Hematopoietic multipotent progenitor cell treated with erythropoietin and hydrocortisone succinate and interleukin-3 and kit ligand, for 4 days (in vitro differentiated cells): ENCODE measurements at regions not wholly inside any gene's neighbourhood (a gene's known extent, or its start where the extent isn't known, plus 50 kb on each side); places are given as distances from the start of the nearest gene placed in this dataset.

Experiments
- DNase-seq: peaks from one replicate; pipeline ENCODE4 v3.0.0-alpha.2; 2015

DNA sequence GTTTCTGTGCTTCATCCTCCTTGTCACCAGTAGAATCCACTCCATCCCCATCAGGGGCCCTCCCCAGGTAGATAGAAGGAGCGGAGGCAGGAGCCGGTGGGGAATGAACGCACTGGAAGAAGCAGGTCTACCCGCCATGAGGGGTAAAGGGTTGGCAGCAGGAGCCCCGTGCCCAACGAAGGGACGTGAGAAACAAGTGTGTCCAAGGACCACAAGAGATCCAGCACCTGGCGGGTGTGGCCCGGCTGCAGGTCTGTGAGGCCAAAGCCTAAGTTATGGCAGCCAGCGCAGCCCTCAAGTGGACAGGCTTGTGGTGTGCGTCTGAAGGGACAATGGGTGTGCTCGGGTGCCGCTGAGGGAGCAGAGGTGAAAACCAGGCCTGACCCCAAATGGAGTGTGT is 94.3 kb downstream of the IRX2 start:
- no peak for DNase-seq

GRCh38 chr5:2656206-2656605 is 95.3 kb downstream of the IRX2 start:
- no peak for DNase-seq

GRCh38 chr5:2653991-2654390 is 97.5 kb downstream of the IRX2 start:
- no peak for DNase-seq

GRCh38 chr5:2651116-2651515 is 100.4 kb downstream of the IRX2 start:
- DNase-seq: no peak

- DNase-seq: no peak
Observed at GRCh38 chr5:2642684-2643345, 108.7 kb downstream of the IRX2 start.

- no peak for DNase-seq
Observed at GRCh38 chr5:2640717-2641116, 110.8 kb downstream of the IRX2 start.

GRCh38 chr5:2639425-2639824 is 112.1 kb downstream of the IRX2 start:
- DNase-seq: no peak

DNA sequence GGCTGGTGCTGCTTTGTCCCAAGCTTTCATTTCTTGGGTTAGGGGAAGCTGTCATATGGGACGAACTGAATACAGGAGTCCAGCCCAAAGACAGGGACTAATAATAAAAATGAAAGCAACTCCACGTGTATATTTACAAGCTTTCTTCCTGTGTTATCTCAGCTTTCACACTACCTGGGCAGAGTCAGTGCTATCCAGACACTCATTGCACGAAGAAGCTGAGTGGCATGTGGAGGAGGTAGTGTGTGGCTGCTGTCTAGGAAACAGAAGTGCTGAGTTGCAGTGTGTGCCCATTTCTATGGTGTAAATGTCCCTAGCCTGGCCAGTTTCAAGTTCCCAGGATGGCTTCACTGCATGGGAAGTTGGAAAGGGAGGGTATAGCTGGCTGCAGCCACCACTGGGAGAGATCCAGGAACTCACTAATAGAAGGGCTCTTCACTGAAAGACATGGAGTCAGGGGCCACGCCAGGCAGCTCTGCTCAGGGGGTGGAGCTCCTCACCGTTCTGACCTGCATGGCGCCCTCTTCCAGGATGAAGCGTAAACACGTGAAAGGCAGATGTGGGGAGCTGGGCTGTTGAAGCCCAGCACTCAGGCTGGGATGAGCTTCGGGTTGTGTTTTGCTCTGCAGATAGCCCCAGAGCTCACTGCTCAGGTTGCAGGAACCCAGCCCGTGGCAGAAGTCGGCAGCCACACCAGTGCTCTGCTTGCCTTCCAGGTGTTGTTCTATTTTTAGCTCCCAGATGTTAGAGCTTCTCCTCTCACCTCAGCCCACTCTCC is 116.9 kb downstream of the IRX2 start:
- DNase-seq: no peak

DNA sequence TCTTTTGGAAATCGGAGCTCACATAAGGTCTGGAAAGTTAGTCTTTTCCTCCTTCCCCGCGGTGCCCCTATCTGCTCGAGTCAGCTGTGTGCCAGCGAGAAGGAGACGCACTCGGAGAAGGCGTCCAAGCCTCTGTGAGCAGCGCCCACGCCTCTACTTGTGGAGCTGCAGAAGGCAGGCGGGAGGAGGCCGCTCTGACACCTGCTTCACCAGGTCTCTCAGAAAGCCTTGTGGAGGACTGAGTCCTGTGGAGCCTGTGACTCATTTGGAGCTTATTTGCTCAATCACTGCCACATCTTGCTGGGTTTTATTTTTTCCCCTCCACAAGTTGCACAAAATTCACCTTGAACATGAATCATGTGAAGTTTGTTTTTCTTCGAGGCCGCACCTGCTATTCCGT is 117.5 kb downstream of the IRX2 start:
- DNase-seq: no peak

- DNase-seq: no peak
Observed at GRCh38 chr5:2631758-2632157, 119.7 kb downstream of the IRX2 start.

DNA sequence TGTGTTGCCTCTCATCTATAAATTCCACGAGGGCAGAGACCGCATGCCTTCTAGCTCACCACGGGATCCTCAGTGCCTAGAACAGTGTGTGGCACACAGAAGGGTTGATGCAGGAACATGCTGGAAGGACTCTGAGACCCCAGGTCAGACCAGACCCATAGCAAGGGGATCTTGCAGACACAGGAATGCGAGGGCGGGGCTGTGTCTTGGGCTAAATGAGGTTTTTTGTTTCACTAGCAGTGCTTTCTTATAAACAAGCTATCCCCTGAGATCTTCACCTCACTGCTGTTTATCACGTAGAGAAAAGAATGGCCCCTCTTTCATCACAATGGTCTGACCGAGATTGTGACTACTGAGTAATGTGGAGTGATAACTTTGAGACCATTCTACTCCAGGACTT is 122.4 kb downstream of the IRX2 start:
- DNase-seq: no peak

- no peak for DNase-seq
Observed at GRCh38 chr5:2627867-2628266, 123.6 kb downstream of the IRX2 start.

DNA sequence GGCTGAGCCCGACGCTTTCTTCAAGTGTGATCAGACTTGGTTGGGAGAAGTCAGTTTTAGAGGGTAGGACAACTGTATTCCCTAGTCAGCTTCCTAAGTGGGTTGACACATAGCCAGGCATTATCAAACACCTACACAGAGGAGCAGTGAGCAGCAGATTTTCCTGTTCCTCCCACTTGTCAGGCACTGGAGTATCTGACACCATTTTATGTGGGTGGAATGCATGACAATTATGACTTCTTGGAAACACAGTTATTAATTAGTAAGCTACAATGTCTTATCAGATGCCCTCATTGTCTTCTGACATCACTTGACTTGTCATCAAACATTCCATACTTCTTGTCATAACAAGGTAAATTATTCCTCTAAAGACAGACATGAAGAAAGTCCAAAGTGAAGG is 124.9 kb downstream of the IRX2 start:
- no peak for DNase-seq

DNA sequence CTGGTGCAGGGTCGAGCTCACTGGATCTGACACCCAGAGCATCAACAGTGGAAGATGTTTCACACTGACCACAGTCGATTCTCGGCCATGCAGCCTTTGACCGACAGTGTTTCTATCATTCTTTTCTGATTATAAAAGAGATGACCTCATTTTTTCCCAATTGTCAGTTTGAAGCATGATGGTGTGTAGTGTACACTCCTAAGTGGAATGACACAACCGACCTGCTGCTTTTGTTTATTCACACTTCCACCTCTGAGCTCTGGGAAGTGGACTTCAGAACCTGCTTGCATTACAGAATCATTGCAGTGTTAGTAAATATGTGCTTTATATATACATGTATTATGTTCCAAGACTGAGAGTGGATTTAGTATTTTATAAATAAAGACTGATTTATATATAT is 128.6 kb downstream of the IRX2 start:
- no peak for DNase-seq

DNA sequence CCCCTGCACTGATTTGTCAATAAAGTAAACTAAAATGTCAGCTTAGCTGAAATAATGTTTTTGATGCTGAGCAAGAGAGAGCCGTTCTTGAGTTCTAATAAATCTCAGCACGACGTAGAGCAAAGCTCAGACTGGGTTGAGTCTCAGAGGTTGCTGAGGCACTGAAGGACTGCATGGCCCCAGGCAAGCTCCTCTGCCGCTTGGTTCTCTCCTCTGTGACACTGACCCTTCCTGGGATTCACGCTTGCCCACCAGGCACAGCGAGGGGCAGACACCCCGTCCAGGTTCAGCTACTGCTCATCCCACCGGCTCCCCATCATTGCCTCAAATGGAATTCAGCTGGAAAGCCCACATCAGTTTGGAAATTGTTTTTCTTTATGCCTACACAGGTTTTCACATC is 129.8 kb downstream of the IRX2 start:
- no peak for DNase-seq

- DNase-seq: no peak
Observed at GRCh38 chr5:2619216-2619615, 132.3 kb downstream of the IRX2 start.

DNA sequence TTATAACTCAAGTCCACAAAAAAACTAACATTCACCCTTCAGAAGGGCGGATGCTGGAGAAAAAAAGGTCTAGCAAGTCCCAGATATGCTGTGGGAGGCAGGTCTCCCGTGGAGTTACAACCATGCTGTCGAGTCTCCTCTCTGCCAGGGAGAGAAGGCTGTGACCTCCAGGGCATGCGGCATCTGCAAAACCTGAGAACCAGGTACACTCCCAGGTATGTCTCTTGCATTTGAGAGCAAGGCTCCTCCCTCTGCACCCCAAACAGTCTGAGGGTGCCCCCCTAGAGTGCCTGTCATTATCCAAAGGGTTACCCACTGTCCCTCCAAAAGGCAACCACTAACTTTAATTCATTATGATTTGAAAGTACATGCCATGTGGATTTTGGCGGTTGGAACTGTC is 134.0 kb downstream of the IRX2 start:
- no peak for DNase-seq

DNA sequence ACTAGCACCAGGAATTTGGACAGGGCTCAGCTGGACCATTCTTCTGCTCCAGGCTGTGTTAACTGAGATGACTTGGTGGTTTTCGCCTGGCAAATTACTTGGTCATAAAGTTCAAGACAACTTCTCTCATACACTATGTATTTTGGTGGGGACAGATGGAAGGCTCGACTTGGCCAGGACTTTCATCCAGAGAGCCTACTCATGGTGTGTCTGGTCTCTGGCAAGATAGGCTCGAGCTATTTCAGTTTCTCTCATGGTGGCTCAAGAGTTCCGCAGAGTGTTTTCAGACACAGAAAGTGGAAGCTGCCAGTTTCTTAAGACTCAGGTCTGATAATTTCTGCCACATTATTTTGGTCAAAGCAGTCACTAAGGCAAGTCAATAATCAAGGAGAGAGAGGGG is 135.6 kb downstream of the IRX2 start:
- DNase-seq: no peak

DNA sequence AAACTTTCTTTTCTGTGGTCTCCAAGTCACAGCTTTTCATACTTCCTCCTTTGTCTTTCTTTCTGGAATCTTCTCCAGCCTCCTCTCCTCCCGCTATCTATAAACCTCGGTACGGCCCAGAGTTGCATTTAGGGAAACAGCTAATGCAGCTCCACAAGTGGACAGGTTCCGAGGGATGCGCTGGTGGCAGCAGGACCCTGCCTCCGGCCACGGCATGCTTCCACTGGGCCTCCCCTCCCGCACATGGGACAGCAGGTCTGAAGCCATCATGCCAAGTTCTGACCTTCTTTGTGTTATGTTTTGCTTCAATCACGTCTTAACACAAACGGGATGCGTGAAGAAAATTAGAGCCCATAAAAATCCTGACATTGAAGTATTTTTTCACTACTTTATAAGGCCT is 136.9 kb downstream of the IRX2 start:
- no peak for DNase-seq

DNA sequence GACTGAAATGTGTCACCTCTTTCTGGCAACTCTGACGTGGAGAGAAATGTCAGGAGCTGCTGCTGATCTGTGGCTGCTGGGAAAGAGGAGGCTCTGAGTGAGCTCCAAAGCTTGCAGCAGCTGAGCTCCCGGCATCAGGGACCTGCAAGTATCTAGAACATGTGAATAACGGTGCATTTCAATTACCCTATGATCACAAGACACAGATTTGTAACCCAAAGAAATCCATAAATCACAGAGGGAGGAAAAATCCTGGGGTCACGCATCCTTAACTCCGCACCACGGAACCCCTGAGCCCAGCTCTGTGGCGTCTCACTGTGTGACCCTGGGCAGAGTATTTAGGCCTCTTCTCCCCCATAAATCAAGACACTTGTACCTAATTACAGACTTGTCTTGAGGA is 139.8 kb downstream of the IRX2 start:
- DNase-seq: no peak

GRCh38 chr5:2610986-2611385 is 140.5 kb downstream of the IRX2 start:
- DNase-seq: no peak

DNA sequence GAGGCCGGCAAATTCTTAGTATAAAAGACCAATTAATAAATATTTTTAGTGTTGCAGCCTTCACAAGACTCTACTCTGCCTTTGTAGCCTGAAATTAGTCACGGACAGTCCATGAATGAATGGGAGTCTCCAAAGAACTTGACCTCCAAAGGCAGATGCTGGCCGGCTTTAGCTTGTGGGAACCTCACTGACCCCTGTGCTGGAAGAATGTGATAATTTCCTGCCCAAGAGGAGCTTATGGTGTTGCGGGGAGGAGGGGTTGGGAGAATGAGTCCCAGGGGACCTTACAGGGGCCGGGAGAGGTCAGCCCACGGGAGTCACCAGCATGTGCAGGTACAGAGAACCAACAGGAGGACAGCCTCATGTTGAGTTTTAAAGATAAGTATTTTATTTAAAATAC is 143.1 kb downstream of the IRX2 start:
- DNase-seq: no peak

- DNase-seq: no peak
Observed at GRCh38 chr5:2607598-2607997, 143.9 kb downstream of the IRX2 start.

DNA sequence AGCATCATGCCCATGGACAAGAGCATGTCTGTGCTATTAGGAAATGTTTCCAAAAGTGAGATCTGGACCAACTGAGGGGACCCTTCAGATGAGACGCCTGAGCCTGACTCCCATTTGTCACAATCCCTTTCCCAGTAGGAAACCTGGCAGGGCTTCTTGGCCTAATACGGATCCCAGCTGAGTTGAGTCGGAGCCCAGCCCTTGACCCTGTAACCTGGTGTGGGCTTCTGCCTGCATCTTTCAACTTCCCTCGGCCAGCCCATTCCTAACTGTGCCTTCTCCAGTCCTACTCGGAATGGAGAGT is 148.3 kb downstream of the IRX2 start:
- no peak for DNase-seq
